HCT116 (cell line): ENCODE measurements at regions not wholly inside any gene's neighbourhood (a gene's known extent, or its start where the extent isn't known, plus 50 kb on each side); places are given as distances from the start of the nearest gene placed in this dataset.
A peak's percentile ranks its signal among the peaks of the same experiment; 100 is the strongest.

Source experiments
- ATAC-seq: fragments of 200-7000 bp; cut with Tn5 transposase; 2 replicates; pipeline ENCODE4 v1.9.1; 2020; ENCODE audit warnings: mild to moderate bottlenecking, moderate library complexity
- BruUV-seq: library from RNA; stranded (reverse); fragments of 400-500 nt; replicated peaks from 2 replicates; lab custom pipeline; 2021; lab: Mats Ljungman, UMichigan
- CTCF ChIA-PET: fragments of 300-600 bp; sonication (Branson Sonifier 250); formaldehyde crosslinking; loops from one replicate; lab custom pipeline; 2021; ENCODE audit warnings: antibody characterized with exemption; lab: Charles Lee
- POLR2A ChIA-PET: fragments of 300-600, 350-600 bp; sonication (Branson Sonifier 250); formaldehyde crosslinking; loops from one replicate; lab custom pipeline; 2021; ENCODE audit warnings: antibody characterized with exemption; lab: Charles Lee
- RAD21 ChIA-PET, 2 experiments: fragments of 300-600 bp; sonication (Branson Sonifier 250); formaldehyde crosslinking; loops; one replicate each; lab custom pipeline; 2023; ENCODE audit warnings: low total read pairs in 2 of 2; ENCODE audit not compliant: uncharacterized antibody in 2 of 2, unreplicated experiment in 2 of 2, low non-redundant PET in 1 of 2; lab: Charles Lee
- DNase-seq: peaks from one replicate; pipeline ENCODE4 v3.0.0-alpha.2; 2010; ENCODE audit warnings: low read depth, low spot score
- H2AFZ ChIP-seq: fragments of 200-600 bp; shearing (Covaris generic), sonication (generic); 2 replicates; pipeline ENCODE4 v1.6.1; 2017; ENCODE audit warnings: low read depth, mixed run types, mixed read lengths, antibody characterized with exemption, low read length; ENCODE audit not compliant: poor library complexity, severe bottlenecking
- H3K27ac ChIP-seq: 2 replicates; pipeline ENCODE4 v1.5.1; 2012; ENCODE audit warnings: low read depth, low read length
- H3K27me3 ChIP-seq: fragments of 200-600 bp; sonication (generic); 2 replicates; pipeline ENCODE4 v1.6.1; 2016; ENCODE audit warnings: mixed run types, low read length, mixed read lengths; ENCODE audit not compliant: insufficient read depth
- H3K36me3 ChIP-seq, 2 experiments: fragments of 200-500 bp in 1 of 2; fragments of 200-600 bp in 1 of 2; sonication (Bioruptor generic) in 1 of 2; sonication (generic) in 1 of 2; 2 replicates each; pipeline versions ENCODE4 v1.5.1 to v1.6.1; 2014 to 2016; ENCODE audit warnings: low read length in 2 of 2, inconsistent platforms in 1 of 2, mixed read lengths in 1 of 2, mixed run types in 1 of 2; ENCODE audit not compliant: insufficient read depth in 2 of 2, control insufficient read depth in 1 of 2
- H3K4me1 ChIP-seq, 2 experiments: fragments of 200-600 bp in 1 of 2; sonication (generic) in 1 of 2; 2 replicates each; pipeline versions ENCODE4 v1.5.1 to v1.6.1; 2012 to 2017; ENCODE audit warnings: low read length in 2 of 2, inconsistent platforms in 1 of 2, mild to moderate bottlenecking in 1 of 2, mixed read lengths in 1 of 2, mixed run types in 1 of 2, moderate library complexity in 1 of 2; ENCODE audit not compliant: insufficient read depth in 2 of 2, control insufficient read depth in 1 of 2
- H3K4me2 ChIP-seq: fragments of 200-600 bp; sonication (generic); 2 replicates; pipeline ENCODE4 v1.6.1; 2017; ENCODE audit warnings: mixed run types, low read length, mixed read lengths
- H3K4me3 ChIP-seq, 2 experiments: fragments of 200-600 bp in 1 of 2; sonication (generic) in 1 of 2; replicated peaks in 1 of 2; 2 replicates each; pipeline ENCODE4 v1.5.1; 2011 to 2016; ENCODE audit warnings: low read length in 2 of 2, control low read depth in 1 of 2, low read depth in 1 of 2, mild to moderate bottlenecking in 1 of 2, mixed read lengths in 1 of 2, mixed run types in 1 of 2
- H3K79me2 ChIP-seq: fragments of 200-600 bp; sonication (generic); 2 replicates; pipeline ENCODE4 v1.6.1; 2017; ENCODE audit warnings: mild to moderate bottlenecking, mixed run types, low read length, moderate library complexity, mixed read lengths; ENCODE audit not compliant: insufficient read depth
- H3K9ac ChIP-seq: fragments of 200-600 bp; sonication (generic); 2 replicates; pipeline ENCODE4 v1.6.1; 2016; ENCODE audit warnings: low read length, mixed read lengths
- H3K9me2 ChIP-seq: fragments of 200-600 bp; sonication (generic), shearing (Covaris generic); 2 replicates; pipeline ENCODE4 v1.6.1; 2017; ENCODE audit warnings: mixed run types, mild to moderate bottlenecking, moderate library complexity; ENCODE audit not compliant: insufficient read depth
- H3K9me3 ChIP-seq, 2 experiments: fragments of 200-500 bp in 1 of 2; fragments of 200-600 bp in 1 of 2; sonication (Bioruptor generic) in 1 of 2; sonication (generic) in 1 of 2; 2 replicates each; pipeline ENCODE4 v1.6.1; 2014 to 2017; ENCODE audit warnings: low read length in 2 of 2, mixed read lengths in 2 of 2, inconsistent platforms in 1 of 2, low read depth in 1 of 2, mild to moderate bottlenecking in 1 of 2, mixed run types in 1 of 2, moderate library complexity in 1 of 2; ENCODE audit not compliant: control insufficient read depth in 1 of 2, insufficient read depth in 1 of 2
- H4K20me1 ChIP-seq: fragments of 200-600 bp; sonication (generic), shearing (Covaris generic); 2 replicates; pipeline ENCODE4 v1.6.1; 2017; ENCODE audit warnings: mixed run types, mild to moderate bottlenecking, moderate library complexity; ENCODE audit not compliant: insufficient read depth
- CEBPB ChIP-seq: IDR thresholded peaks from 2 replicates; pipeline ENCODE4 v1.6.1; 2012; ENCODE audit warnings: low read depth
- FOSL1 ChIP-seq: IDR thresholded peaks from 2 replicates; pipeline ENCODE4 v1.6.1; 2012; ENCODE audit warnings: low read depth
- JUND ChIP-seq: IDR thresholded peaks from 2 replicates; pipeline ENCODE4 v1.6.1; 2012
- POLR2AphosphoS5 ChIP-seq: IDR thresholded peaks from 2 replicates; pipeline ENCODE4 v1.6.1; 2011; ENCODE audit warnings: mild to moderate bottlenecking, low read depth, low read length, moderate library complexity
- RAD21 ChIP-seq: IDR thresholded peaks from 2 replicates; pipeline ENCODE4 v1.6.1; 2012; ENCODE audit warnings: low read depth, mild to moderate bottlenecking
- SIN3A ChIP-seq: IDR thresholded peaks from 2 replicates; pipeline ENCODE4 v1.6.1; 2012; ENCODE audit warnings: low read depth
- SP1 ChIP-seq: IDR thresholded peaks from 2 replicates; pipeline ENCODE4 v1.6.1; 2012; ENCODE audit warnings: low read depth
- ZNF274 ChIP-seq: fragments of 200-500 bp; sonication (Bioruptor generic); IDR thresholded peaks from 2 replicates; pipeline ENCODE4 v1.6.1; 2014; ENCODE audit warnings: mild to moderate bottlenecking, low read depth, low read length, inconsistent platforms
- intact Hi-C: fragments of 100-400 bp; cut with micrococcal nuclease; formaldehyde crosslinking; loops from 2 replicates; pipeline ENCODE4 v1.10.0; 2022
- TF ChIP-seq, protein P1 (sequence below), 3 experiments: fragments of 200-600 bp in 1 of 3; sonication (generic) in 1 of 3; IDR thresholded peaks in 2 of 3; conservative IDR thresholded peaks in 1 of 3; 2 replicates each; pipeline ENCODE4 v1.5.1; 2012 to 2017; ENCODE audit warnings: low read depth in 2 of 3, low read length in 2 of 3, antibody characterized with exemption in 1 of 3, borderline replicate concordance in 1 of 3, control low read depth in 1 of 3, mild to moderate bottlenecking in 1 of 3, mixed read lengths in 1 of 3, mixed run types in 1 of 3, moderate library complexity in 1 of 3; ENCODE audit not compliant: insufficient read depth in 1 of 3

DNA sequence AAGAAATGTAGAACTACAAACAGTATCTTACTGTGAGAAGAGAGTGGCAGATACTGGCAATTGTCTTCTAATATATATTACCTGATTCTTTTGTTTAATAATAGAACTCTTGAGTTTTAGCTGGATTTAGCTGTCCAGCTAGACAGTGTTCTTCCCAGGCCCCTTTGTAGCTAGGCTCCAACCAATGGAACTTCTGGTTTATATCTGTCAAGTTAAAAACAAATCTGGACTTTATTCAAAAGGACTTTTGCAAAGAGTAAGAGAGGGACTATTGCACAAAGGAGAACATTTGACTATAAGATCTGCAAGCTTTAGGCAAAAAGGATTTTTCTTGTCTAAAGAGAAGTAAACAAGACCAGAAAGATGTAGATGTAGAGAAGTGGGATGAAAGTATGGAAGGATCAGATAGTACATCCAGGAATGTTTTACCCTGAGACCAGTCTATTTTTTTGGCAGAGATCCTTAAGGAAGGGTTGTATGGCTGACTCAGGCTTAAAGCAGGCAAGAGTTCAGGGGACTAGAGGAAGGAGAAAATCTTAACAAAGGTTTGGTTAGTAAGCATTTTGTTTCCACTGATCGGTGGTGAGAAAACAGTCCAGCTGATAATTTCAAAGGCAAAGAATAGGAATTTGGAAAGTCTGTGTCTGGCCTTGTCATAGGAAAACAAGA, 111.1 kb upstream of the PLEKHA5 start:
- intact Hi-C loops = no loop called here
- H2AFZ ChIP-seq = peak overlapping the region; percentile 58
- no peaks in the 10 kb centered on the region for H3K36me3 ChIP-seq
- ChIA-PET POLR2A (no interaction called here), RAD21 (no interaction called here), CTCF (no interaction called here)
- H3K4me3 ChIP-seq = no peak overlapping the region
- no peaks in the 10 kb centered on the region for H3K9me2 ChIP-seq
- H3K4me1 ChIP-seq = peaks cover 0 to 15% of the 10 kb centered on the region in 2 experiments; a peak in 2 of 4 replicates
- TF ChIP-seq CEBPB = no peak
- no peak for TF ChIP-seq SIN3A
- TF ChIP-seq ZNF274 = no peak
- TF ChIP-seq, protein P1, sequence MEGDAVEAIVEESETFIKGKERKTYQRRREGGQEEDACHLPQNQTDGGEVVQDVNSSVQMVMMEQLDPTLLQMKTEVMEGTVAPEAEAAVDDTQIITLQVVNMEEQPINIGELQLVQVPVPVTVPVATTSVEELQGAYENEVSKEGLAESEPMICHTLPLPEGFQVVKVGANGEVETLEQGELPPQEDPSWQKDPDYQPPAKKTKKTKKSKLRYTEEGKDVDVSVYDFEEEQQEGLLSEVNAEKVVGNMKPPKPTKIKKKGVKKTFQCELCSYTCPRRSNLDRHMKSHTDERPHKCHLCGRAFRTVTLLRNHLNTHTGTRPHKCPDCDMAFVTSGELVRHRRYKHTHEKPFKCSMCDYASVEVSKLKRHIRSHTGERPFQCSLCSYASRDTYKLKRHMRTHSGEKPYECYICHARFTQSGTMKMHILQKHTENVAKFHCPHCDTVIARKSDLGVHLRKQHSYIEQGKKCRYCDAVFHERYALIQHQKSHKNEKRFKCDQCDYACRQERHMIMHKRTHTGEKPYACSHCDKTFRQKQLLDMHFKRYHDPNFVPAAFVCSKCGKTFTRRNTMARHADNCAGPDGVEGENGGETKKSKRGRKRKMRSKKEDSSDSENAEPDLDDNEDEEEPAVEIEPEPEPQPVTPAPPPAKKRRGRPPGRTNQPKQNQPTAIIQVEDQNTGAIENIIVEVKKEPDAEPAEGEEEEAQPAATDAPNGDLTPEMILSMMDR (IDR thresholded peaks at IDR 0.05 in 2 of 3, conservative IDR thresholded peaks at IDR 0.05 in 1 of 3; ENCODE audit: borderline replicate concordance in 1 of 3, insufficient read depth in 1 of 3, low read depth in 2 of 3, low read length in 2 of 3) = no peak
- TF ChIP-seq SP1 = peak; percentile 20; the same call in 1 of the 2 replicates
- TF ChIP-seq JUND = 0 out of 2 replicates have a peak, but pooled peaks have one; percentile 30
- TF ChIP-seq FOSL1 = peak; percentile 34; the same call in 1 of the 2 replicates
- no peak for TF ChIP-seq POLR2AphosphoS5
- TF ChIP-seq RAD21 = no peak
- no peaks in the 10 kb centered on the region for H3K9me3 ChIP-seq
- H3K4me2 ChIP-seq = peak overlapping the region; percentile 15
- DNase-seq = no peak
- BruUV-seq = no TSS peak
- ATAC-seq = peak; percentile 42
- no peaks in the 10 kb centered on the region for H3K79me2 ChIP-seq
- H4K20me1 ChIP-seq = no peaks in the 10 kb centered on the region
- H3K27me3 ChIP-seq = no peaks in the 10 kb centered on the region
- no peak overlapping the region for H3K9ac ChIP-seq
- H3K27ac ChIP-seq = no peak overlapping the region
